ENCODE measurements at regions not wholly inside any gene's neighbourhood (a gene's known extent, or its start where the extent isn't known, plus 50 kb on each side); places are given as distances from the start of the nearest gene placed in this dataset.
A peak's percentile ranks its signal among the peaks of the same experiment; 100 is the strongest.

DNA sequence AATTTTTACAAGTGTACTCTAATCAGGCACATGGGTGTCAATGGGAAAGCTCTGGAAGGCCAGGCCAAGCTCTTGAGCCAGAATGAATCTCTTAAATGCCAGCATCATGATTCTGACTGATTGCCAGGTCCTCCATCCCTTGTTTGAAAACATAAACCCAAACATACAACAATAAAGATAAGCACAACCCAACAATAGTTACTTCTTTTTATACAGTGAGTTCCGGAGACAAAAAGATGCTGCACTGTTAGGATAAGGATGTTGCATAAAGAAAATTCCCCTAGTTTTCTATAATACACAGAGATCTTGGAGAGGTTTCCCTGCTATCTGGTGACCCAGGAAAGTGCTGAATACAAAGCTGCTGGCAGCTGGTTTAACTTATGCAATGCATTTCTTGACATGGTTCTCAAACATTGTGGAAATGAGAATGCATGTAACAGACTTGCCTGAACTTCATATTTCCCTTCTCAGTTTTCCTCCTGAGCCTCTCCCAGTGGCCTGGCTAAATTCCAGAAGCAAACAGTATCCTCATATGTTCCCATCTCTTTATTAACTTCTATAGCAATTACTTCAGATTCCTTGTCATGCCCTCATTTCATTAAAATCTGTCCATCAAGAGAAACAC, 180.1 kb upstream of the PRICKLE2 start:
- peaks cover 2% of the 10 kb centered on the region for H3K79me2 ChIP-seq (ENCODE audit: control insufficient read depth, insufficient read depth, low read length, poor library complexity)
- no peaks in the 10 kb centered on the region for H3K9me3 ChIP-seq (ENCODE audit: insufficient read depth, low read depth, low read length)
- peaks cover 5 to 8% of the 10 kb centered on the region in 2 experiments for H3K4me1 ChIP-seq (ENCODE audit: control insufficient read depth in 1 of 2, insufficient read depth in 2 of 2, low read length in 2 of 2)
- H3K4ac ChIP-seq (ENCODE audit: low read depth, low read length): no peak overlapping the region
- H4K12ac ChIP-seq (ENCODE audit: low read depth, low read length): no peak overlapping the region
- no peak overlapping the region for H2AK5ac ChIP-seq (ENCODE audit: low read length)
- no peak overlapping the region for H3K4me2 ChIP-seq (ENCODE audit: low read length)
- H3K4me3 ChIP-seq (ENCODE audit: low read depth, low read length): no peak overlapping the region
- no peak overlapping the region for H3K27ac ChIP-seq (ENCODE audit: low read depth, low read length)
- H3K23ac ChIP-seq (ENCODE audit: low read length): no peak overlapping the region
- H3K18ac ChIP-seq (ENCODE audit: low read length): no peak overlapping the region
- DNase-seq: no peak
- no peak overlapping the region for H2BK12ac ChIP-seq (ENCODE audit: low read length)
- no peak overlapping the region for H2BK5ac ChIP-seq (ENCODE audit: low read depth, low read length, poor library complexity)
- H2BK120ac ChIP-seq (ENCODE audit: insufficient read depth, low read length, poor library complexity): no peak overlapping the region
- no CpG with 5 or more reads among the region's 1 CpG for WGBS (ENCODE audit: extremely low coverage, insufficient coverage, insufficient read length)
- H3K9ac ChIP-seq (ENCODE audit: low read length): no peak overlapping the region
- no peak overlapping the region for H3K14ac ChIP-seq (ENCODE audit: low read length)
- no peak overlapping the region for H4K91ac ChIP-seq (ENCODE audit: low read depth, low read length)
- H3K27me3 ChIP-seq (ENCODE audit: insufficient read depth, low read length): no peaks in the 10 kb centered on the region
- no peak overlapping the region for H4K8ac ChIP-seq (ENCODE audit: low read depth, low read length)
- peaks cover 0 to 2% of the 10 kb centered on the region in 2 experiments for H3K36me3 ChIP-seq (ENCODE audit: control insufficient read depth in 1 of 2, insufficient read depth in 2 of 2, low read length in 2 of 2)
- no peak overlapping the region for H2AFZ ChIP-seq (ENCODE audit: insufficient read depth, low read length, poor library complexity)
- peaks cover 5% of the 10 kb centered on the region for H3K79me1 ChIP-seq (ENCODE audit: low read length)

DNA sequence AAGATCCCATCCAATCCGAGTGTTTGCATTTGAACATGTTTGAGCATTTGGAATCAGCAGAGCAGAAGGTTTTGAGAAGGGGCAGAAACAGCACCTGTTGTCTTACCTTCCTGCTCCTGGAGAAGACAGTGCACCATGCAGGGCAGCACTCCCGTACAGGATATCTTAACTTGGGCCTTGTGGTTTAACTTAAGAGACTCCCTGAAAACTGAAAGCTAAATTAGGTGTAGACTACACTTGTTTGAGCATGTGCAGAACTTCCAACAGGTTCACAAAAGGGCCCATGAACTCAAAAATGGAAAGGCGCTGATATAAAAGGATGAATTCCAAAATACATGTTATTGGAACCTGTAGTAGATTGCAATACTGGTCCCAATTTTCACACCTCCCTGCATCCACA, 175.4 kb upstream of the PRICKLE2 start:
- no peak overlapping the region for H3K18ac ChIP-seq (ENCODE audit: low read length)
- H4K91ac ChIP-seq (ENCODE audit: low read depth, low read length): no peak overlapping the region
- H2BK12ac ChIP-seq (ENCODE audit: low read length): no peak overlapping the region
- peaks cover 5 to 10% of the 10 kb centered on the region in 2 experiments for H3K4me1 ChIP-seq (ENCODE audit: control insufficient read depth in 1 of 2, insufficient read depth in 2 of 2, low read length in 2 of 2)
- no peak overlapping the region for H2BK120ac ChIP-seq (ENCODE audit: insufficient read depth, low read length, poor library complexity)
- no peaks in the 10 kb centered on the region for H3K36me3 ChIP-seq (ENCODE audit: control insufficient read depth in 1 of 2, insufficient read depth in 2 of 2, low read length in 2 of 2)
- no CpG with 5 or more reads among the region's 3 CpGs for WGBS (ENCODE audit: extremely low coverage, insufficient coverage, insufficient read length)
- H3K27me3 ChIP-seq (ENCODE audit: insufficient read depth, low read length): no peaks in the 10 kb centered on the region
- no peak overlapping the region for H3K23ac ChIP-seq (ENCODE audit: low read length)
- no peak overlapping the region for H2AK5ac ChIP-seq (ENCODE audit: low read length)
- no peak overlapping the region for H3K27ac ChIP-seq (ENCODE audit: low read depth, low read length)
- no peak overlapping the region for H4K8ac ChIP-seq (ENCODE audit: low read depth, low read length)
- H3K4me2 ChIP-seq (ENCODE audit: low read length): no peak overlapping the region
- no peak overlapping the region for H2BK5ac ChIP-seq (ENCODE audit: low read depth, low read length, poor library complexity)
- no peak for DNase-seq
- H3K9ac ChIP-seq (ENCODE audit: low read length): no peak overlapping the region
- peaks cover 3% of the 10 kb centered on the region for H3K79me1 ChIP-seq (ENCODE audit: low read length)
- no peak overlapping the region for H3K4me3 ChIP-seq (ENCODE audit: low read depth, low read length)
- no peaks in the 10 kb centered on the region for H3K79me2 ChIP-seq (ENCODE audit: control insufficient read depth, insufficient read depth, low read length, poor library complexity)
- no peak overlapping the region for H3K4ac ChIP-seq (ENCODE audit: low read depth, low read length)
- H3K14ac ChIP-seq (ENCODE audit: low read length): no peak overlapping the region
- no peak overlapping the region for H4K12ac ChIP-seq (ENCODE audit: low read depth, low read length)
- no peaks in the 10 kb centered on the region for H3K9me3 ChIP-seq (ENCODE audit: insufficient read depth, low read depth, low read length)
- H2AFZ ChIP-seq (ENCODE audit: insufficient read depth, low read length, poor library complexity): no peak overlapping the region

DNA sequence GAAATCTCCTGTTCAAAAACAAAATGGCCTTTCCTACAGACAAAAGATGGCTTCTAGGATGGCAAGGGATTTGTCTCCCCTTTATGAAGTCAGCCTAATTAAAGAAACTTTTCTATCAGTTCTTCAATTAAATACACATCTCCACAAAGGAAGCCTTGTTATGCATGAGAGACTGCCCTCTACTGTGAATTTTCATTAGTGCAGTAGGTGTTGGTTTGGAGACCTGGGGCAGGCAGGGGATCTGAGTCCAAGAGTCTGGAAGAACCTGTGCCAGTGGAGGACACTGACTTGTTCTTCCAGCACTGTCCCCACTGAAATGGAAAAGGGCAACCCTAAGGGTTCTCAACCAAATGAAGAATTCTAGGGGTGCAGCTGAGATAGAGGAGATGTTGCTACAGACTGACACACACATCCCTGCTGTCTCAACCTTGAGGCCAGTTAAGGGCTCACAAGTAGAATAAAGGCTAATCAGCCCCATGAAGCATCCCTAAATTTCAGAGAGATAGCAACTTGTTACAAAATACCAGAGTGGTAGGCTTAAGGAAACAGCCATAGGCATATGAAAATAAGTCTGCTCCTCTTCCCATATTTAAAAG, 174.0 kb upstream of the PRICKLE2 start:
- H3K4me3 ChIP-seq (ENCODE audit: low read depth, low read length): no peak overlapping the region
- no peak overlapping the region for H3K9ac ChIP-seq (ENCODE audit: low read length)
- H3K4me1 ChIP-seq (ENCODE audit: control insufficient read depth in 1 of 2, insufficient read depth in 2 of 2, low read length in 2 of 2): peaks cover 5 to 10% of the 10 kb centered on the region in 2 experiments
- peak; percentile 7 to 76 for DNase-seq
- H3K79me1 ChIP-seq (ENCODE audit: low read length): peaks cover 3% of the 10 kb centered on the region
- no peak overlapping the region for H2BK120ac ChIP-seq (ENCODE audit: insufficient read depth, low read length, poor library complexity)
- H3K4ac ChIP-seq (ENCODE audit: low read depth, low read length): no peak overlapping the region
- H4K91ac ChIP-seq (ENCODE audit: low read depth, low read length): peak overlapping the region; percentile 80
- no peak overlapping the region for H3K23ac ChIP-seq (ENCODE audit: low read length)
- peak overlapping the region; percentile 39 for H4K8ac ChIP-seq (ENCODE audit: low read depth, low read length)
- H3K79me2 ChIP-seq (ENCODE audit: control insufficient read depth, insufficient read depth, low read length, poor library complexity): no peaks in the 10 kb centered on the region
- H2AK5ac ChIP-seq (ENCODE audit: low read length): peak overlapping the region; percentile 95
- H3K27ac ChIP-seq (ENCODE audit: low read depth, low read length): no peak overlapping the region
- no peak overlapping the region for H2AFZ ChIP-seq (ENCODE audit: insufficient read depth, low read length, poor library complexity)
- H3K27me3 ChIP-seq (ENCODE audit: insufficient read depth, low read length): no peaks in the 10 kb centered on the region
- H3K14ac ChIP-seq (ENCODE audit: low read length): no peak overlapping the region
- no peaks in the 10 kb centered on the region for H3K36me3 ChIP-seq (ENCODE audit: control insufficient read depth in 1 of 2, insufficient read depth in 2 of 2, low read length in 2 of 2)
- no peak overlapping the region for H4K12ac ChIP-seq (ENCODE audit: low read depth, low read length)
- no peak overlapping the region for H2BK5ac ChIP-seq (ENCODE audit: low read depth, low read length, poor library complexity)
- peak overlapping the region; percentile 65 for H2BK12ac ChIP-seq (ENCODE audit: low read length)
- no peak overlapping the region for H3K18ac ChIP-seq (ENCODE audit: low read length)
- no peak overlapping the region for H3K4me2 ChIP-seq (ENCODE audit: low read length)
- no peaks in the 10 kb centered on the region for H3K9me3 ChIP-seq (ENCODE audit: insufficient read depth, low read depth, low read length)

DNA sequence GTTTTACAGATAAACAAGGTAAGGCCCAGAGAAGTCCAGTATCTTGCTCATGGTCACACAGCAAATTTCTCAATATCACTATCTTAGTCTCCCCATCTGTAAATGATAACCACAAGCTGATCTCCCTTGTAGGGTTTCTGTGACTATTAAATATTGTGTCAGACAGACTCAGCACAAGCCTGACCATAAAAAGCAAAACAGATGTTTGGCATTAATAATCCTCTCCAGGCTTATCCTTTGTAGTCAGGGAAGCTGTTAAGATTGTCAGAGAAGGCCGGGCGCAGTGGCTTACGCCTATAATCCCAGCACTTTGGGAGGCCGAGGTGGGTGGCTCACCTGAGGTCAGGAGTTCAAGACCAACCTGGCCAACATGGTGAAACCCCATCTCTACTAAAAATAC, 173.2 kb upstream of the PRICKLE2 start:
- H2BK120ac ChIP-seq (ENCODE audit: insufficient read depth, low read length, poor library complexity): peak overlapping the region; percentile 59
- H3K4me3 ChIP-seq (ENCODE audit: low read depth, low read length): no peak overlapping the region
- no peak overlapping the region for H2BK12ac ChIP-seq (ENCODE audit: low read length)
- no peak overlapping the region for H2AFZ ChIP-seq (ENCODE audit: insufficient read depth, low read length, poor library complexity)
- no peak overlapping the region for H3K23ac ChIP-seq (ENCODE audit: low read length)
- peaks cover 3% of the 10 kb centered on the region for H3K79me1 ChIP-seq (ENCODE audit: low read length)
- peaks cover 5 to 10% of the 10 kb centered on the region in 2 experiments for H3K4me1 ChIP-seq (ENCODE audit: control insufficient read depth in 1 of 2, insufficient read depth in 2 of 2, low read length in 2 of 2)
- no peaks in the 10 kb centered on the region for H3K36me3 ChIP-seq (ENCODE audit: control insufficient read depth in 1 of 2, insufficient read depth in 2 of 2, low read length in 2 of 2)
- no peak overlapping the region for H4K8ac ChIP-seq (ENCODE audit: low read depth, low read length)
- no peaks in the 10 kb centered on the region for H3K9me3 ChIP-seq (ENCODE audit: insufficient read depth, low read depth, low read length)
- no peak overlapping the region for H3K4me2 ChIP-seq (ENCODE audit: low read length)
- peak overlapping the region; percentile 10 for H3K27ac ChIP-seq (ENCODE audit: low read depth, low read length)
- WGBS (ENCODE audit: extremely low coverage, insufficient coverage, insufficient read length): no CpG with 5 or more reads among the region's 4 CpGs
- no peaks in the 10 kb centered on the region for H3K27me3 ChIP-seq (ENCODE audit: insufficient read depth, low read length)
- no peak overlapping the region for H3K4ac ChIP-seq (ENCODE audit: low read depth, low read length)
- no peak overlapping the region for H3K9ac ChIP-seq (ENCODE audit: low read length)
- no peak overlapping the region for H2AK5ac ChIP-seq (ENCODE audit: low read length)
- no peak overlapping the region for H4K91ac ChIP-seq (ENCODE audit: low read depth, low read length)
- H2BK5ac ChIP-seq (ENCODE audit: low read depth, low read length, poor library complexity): no peak overlapping the region
- no peak for DNase-seq
- no peak overlapping the region for H4K12ac ChIP-seq (ENCODE audit: low read depth, low read length)
- H3K14ac ChIP-seq (ENCODE audit: low read length): no peak overlapping the region
- H3K79me2 ChIP-seq (ENCODE audit: control insufficient read depth, insufficient read depth, low read length, poor library complexity): no peaks in the 10 kb centered on the region
- H3K18ac ChIP-seq (ENCODE audit: low read length): no peak overlapping the region

Data from trophoblast cell (in vitro differentiated cells and primary cell).